Activated CD8-positive, alpha-beta memory T cell treated with anti-CD3 and anti-CD28 coated beads, Interleukin-2, amount 50 U/mL, for 48 hours (primary cell): ENCODE measurements at regions not wholly inside any gene's neighbourhood (a gene's known extent, or its start where the extent isn't known, plus 50 kb on each side); places are given as distances from the start of the nearest gene placed in this dataset.

Source experiments
- DNase-seq: peaks from one replicate; pipeline ENCODE4 v3.0.0-alpha.2; 2020

DNA sequence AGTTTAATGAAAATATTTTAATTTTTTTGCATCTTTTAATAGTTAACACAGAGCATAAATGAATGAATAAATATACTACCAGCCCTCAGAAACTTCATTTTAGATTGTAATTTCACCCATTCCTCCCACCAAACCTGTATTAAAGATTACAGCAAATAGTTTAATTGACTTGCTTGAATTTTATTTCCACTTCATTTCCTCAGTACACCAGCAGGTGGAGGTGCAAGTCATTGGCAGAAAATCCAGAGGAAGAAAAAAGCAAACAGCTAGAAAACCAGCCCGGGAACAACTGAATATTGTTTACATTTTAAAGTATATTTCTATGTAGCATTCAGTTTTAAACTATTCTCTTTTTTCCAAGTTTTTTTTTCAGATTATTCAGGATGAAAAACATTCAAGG lies 177.8 kb downstream of the OLFM4 start:
- DNase-seq: no peak

DNA sequence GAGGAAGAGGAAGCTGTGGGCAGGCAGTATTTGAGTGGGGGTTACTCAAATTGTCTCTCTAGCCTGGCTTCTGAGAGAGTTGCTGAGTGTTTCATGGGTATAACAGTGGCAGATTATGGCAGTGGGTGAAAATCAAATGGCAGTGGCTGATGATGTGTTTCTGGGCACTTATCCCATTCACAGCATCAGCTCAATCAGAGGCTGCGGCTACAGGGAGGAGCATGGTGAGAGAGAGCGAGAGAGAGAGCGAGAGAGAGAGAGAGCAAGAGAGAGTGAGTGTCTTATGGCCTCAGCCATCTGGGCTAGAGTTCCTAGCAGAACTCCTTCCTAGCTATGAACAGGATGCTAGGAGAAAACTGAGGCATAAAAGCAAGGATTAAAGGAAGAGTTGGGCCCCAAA lies 178.9 kb downstream of the OLFM4 start:
- DNase-seq: no peak

DNA sequence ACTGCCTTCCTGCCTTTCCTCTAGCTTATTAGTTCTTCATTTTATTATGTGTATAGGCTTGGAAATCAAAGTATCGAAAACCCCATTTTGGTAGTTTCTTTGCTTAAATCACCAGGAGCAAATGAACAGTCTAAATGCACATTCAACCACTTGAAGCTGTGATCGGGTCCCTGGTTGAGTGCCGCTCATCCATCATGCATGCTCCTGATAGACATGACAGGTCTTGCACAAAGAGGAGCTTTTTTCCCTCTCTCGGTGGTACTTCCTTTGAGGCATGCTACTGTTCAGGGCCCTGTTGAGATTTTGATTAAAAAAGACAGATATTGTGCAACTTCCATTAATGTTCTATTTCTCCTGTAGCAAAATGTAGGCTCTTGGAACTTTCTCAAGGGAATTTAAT lies 185.8 kb downstream of the OLFM4 start:
- no peak for DNase-seq

DNA sequence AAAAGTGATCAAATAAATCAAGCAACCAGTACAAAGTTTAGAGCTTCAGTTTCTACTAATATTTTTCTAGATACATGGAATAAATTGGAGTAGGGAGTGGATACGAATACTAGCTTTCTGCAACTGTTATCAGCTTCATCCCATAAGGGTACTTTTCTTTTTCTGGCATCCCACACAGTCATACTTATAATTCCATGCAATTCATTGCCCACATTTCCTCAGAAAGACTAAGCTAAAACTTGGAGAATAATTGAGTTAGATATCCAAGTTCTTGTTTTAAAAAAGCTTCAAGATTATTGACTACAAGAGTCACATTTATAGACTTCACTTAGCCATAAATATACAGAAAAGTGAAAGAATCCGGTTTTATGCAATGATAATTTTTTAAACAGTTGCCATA lies 186.9 kb downstream of the OLFM4 start:
- DNase-seq: no peak

DNA sequence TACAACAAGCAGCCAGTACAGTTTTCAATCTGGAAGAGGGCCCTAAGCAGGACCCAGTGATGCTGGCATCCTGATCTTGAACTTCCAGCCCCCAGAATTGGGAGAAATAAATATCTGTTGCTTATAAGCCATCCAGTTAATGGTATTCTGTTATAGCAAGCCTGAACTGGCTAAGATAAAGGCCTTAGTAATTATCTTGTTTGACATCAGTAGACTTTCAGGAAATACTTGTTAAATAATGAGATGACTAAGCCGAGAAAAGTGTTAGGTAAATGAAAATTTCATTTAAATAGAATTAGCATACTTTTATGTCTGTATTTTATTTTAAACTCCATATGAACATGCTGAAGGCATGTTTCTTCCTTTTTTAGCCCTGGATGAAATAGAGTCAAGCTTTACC lies 188.2 kb downstream of the OLFM4 start:
- DNase-seq: no peak

DNA sequence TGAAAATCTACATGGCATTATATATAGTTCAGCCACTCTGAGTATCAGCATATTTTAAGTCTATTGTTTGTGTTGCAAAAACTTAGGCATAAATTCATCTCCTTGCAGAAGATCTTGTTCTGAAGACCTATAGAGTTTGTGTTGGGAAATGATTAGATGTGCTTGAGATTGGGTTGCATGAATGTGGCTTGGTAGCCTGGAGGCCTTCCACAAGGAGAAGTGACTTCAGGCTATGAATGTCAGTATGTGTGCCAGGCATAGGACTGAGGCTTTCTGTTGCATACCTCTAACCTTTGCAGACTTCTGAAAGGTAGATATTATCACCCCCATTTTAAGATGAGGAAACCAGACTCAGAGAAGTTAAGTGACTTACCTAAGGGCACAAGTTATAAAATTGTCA lies 188.6 kb downstream of the OLFM4 start:
- no peak for DNase-seq

DNA sequence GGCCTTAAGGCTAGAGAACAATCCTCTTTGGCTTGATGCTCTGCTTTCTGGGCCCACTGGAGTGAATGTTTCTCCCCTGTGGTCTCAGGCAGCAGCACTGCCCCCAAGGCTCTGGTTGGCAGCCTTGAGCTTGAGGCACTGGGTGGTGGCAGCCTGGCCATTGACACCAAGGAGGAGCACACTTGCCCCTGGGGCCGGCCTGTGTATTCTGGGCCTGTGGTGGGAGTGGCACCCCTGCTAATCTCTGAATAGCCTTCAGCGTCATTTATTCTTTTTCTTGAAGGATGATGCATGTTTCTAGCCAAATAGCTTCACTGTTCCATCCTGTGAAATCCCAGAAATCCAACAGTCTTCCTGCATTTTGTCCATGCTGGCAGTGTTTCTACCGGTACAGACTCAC lies 191.4 kb downstream of the OLFM4 start:
- no peak for DNase-seq

DNA sequence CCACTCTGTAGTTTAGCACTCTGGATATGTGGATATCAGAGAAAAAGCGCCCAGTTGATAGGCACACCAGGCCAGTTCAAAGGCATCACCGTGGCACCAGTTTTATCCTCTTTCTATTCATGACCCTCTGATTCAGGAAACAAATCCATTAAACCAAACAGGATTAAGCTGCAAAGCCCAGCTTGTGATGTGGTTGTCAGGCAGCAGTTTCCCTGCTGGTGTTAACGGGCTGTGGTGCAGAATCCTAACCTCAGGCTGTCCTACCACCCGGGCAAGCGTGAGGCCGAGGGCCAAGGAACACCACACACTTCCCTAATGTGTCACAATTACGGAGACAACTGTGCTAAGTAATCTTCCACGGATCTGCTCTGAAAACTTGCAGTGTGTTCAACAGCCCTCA lies 209.1 kb downstream of the OLFM4 start:
- no peak for DNase-seq

DNA sequence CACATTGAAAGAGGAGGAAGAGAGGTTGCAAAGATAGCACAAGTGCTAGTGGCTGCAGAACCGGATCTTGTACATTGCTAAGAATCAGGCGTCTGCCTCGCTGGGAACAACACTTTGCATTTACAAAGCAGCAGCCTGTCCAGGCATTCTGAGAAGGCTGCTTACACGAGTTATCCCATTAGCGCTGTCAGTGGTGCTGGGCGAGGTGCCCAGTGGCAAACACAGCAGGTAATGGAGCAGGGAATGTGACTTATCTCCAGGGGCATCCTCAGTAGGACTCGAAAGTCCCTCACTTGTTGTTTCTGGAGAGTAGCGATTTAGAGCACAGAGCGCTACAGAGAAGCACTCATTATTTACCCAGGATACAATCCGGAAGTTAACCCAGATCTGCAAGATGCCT lies 209.6 kb downstream of the OLFM4 start:
- DNase-seq: no peak

DNA sequence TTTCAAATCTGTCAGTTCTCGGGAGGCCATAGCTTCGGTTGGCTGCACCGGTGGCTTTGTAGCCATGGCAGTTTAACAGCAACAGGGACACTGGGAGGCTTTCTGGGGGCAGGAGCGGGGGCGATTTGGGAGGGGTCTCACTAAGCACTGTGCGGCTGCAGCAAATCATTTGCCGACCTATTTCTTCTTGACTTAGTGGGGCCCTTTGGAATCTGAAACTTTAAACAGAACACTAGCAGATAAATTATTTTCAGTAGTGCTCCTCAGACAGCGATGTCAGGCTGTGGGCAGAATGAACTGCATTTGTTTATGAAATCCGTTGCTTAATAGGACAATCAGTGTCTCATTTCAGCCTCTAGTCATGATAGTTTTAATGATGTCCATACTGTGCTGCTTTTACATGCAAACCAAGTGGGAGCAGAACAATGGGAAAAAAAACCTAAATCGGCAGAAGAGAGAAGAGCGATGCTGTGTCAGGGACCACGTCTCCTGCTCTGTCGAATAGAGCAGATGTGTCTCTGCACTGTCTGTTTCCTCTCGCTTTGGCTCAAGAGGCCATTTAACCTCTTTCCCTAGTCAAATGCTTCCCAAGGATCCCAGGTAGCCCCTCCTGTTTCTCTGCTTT lies 211.9 kb downstream of the OLFM4 start:
- DNase-seq: no peak

DNA sequence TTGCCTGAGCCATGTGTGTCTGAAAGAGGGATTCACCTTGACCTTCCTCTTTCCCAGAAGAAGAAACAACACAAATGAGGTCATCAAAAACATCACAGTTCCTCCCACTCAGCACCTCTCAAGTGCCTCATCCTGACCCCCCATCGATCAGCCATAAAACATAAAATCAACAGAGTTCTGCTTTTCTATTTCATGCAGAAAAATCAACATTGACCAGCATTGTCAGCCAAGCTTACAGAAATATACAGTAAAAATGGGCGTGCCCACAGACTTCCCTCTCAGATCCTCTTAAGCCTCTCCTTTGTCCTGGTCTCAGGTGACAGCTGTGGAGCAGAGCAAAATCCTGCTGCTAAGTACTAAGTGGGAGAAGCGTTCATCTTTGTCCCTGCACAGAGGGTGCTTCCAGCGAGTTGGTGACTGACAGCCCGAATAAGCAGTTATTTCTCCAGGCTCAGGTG lies 213.3 kb downstream of the OLFM4 start:
- no peak for DNase-seq

DNA sequence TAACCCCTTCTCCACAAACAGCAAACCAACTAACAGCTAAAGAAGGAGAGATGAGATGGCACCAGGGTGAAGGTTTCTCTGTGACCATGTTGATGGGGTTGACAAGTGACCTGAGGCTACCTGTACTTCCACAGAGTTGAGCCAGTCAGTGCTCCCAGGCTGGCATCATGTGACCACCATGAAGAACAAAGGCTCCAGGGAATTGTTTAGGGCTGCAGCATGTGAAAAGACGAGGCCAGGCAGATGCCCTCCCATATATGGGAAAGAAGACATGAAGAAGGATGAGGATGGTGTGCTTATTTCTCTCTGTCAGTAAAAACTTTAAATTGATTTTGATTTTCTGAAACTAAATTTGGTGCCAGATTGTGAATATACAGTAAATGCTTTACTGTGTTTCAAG lies 220.6 kb downstream of the OLFM4 start:
- no peak for DNase-seq

DNA sequence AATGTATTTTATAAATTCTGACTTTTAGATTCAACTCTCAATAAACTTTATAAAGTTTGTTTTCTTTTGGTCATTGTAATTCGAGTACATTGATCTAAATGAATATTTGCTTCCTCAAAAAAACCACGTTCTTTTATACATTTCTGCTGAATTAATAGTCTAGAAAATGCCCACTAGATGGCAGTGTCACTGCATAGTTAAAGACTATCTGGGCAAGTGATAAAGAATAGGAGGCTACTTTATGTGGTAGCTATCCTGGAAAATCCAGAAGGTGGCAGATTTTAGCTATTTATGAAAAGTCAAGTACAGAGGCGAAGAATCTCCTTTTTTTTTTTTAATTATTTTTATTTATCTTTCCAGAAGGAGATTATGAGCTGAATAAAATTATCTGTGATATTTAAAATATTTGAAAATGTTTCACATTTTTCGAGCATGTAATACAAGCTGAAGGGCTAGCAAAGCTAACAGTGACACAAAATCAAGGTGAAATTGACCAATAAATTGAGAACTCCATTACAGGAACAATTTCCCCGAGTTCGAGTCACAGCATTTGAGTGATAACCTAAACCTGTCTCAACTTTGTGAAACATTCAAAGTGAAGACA lies 221.8 kb downstream of the OLFM4 start:
- no peak for DNase-seq

DNA sequence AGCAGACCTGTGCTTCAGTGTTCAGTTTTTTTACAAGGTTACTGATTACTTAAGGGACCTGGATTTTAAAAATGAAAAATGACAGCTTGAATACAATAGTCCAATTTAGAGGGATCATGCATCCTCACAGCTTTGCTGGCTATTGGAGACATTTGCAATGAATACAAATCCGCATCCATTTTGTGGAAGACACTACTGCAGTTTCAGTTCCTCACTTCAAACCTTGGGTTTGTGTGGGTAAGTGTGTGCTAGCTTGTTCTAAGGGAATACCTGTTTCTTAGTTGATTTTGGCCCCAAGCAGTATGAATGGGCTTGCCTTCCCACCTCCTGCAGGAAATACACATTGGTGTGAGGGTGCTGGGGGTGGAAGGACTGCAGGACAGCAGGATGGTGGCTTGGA lies 222.4 kb downstream of the OLFM4 start:
- no peak for DNase-seq

DNA sequence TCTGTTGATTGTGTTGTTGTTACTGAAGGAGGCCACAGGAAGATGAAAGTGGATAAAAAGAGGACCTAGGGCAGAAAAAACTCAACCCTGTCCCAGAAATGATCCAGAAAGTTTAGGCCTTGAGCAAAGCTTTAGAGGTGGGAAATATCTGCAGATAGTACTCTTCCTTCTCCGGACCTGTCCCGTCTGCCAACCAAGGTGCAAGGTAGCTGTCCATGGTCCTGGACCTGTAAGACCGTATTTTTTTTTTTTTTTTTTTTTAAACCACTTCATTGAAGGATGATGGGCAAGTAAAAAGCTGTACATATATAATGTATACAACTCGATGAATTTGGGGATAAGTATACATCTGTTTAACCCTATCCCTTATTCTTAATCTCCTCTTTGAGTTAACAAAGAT lies 225.9 kb downstream of the OLFM4 start:
- no peak for DNase-seq

DNA sequence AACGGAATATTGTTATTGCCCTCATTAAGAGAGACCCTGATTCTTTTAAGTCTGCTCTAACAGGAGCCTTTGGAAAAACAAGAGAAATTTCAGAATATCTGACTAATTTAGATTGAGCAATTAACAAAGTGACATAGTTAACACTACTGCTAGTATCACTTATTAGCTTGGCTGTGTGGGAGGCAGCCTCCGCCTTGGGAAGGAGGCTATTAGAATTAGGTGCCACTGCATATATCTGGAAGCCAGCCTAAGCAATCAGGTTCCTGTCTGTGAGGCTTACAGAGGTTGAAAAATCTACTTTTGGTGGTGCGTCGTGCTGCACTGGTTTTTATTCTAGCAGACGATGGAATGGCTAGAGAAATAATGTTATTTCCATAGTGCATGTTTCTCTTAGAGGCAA lies 227.2 kb downstream of the OLFM4 start:
- DNase-seq: no peak

DNA sequence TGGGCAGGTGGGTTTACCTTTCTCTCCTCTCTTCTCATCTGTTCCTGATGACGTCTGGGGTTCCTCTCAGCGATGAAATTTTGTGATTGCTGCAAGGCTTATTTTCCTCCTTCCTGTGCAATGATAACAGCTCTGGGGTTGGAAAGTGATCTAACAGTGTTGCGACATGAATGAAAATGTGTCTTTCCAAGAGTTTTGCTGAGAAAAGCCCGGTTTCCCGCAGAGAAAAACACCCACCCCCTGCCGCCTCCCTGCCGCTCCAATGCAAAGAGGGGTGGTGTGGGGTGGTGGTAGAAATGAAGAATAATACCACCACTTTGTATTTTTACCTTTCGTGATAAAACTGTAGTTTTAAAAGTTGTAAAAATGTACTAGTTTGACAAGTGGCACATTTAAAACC lies 232.0 kb downstream of the OLFM4 start:
- DNase-seq: no peak

DNA sequence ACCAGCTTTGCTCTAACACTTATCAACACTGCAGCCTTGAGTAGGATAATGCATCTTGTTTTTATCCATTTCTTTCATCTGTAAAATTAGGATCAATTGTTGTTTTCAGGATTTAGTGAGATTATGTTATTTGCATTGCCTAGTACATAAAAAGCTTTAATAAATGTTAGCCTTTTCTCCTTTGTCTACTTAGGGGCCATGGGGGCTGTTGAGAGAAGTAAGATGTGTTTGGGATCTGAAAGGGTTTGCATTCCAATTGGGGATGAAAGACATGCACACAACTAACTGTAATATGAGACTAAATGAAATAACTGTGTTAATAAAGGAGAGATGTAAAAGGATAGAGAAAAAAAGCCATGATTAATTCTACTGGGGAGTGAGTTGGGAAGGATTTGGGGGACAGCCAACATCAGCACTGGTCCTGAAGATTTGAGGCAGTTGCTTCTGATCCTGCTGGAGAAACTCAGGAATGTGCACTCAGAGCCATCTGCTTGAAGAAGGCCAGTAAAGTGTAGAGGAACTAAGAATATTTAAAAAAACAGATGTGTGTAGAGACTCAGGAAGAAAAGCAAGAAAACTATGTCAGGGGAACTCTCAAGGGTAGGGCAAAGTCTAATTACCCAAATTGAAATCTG lies 236.3 kb downstream of the OLFM4 start:
- no peak for DNase-seq

DNA sequence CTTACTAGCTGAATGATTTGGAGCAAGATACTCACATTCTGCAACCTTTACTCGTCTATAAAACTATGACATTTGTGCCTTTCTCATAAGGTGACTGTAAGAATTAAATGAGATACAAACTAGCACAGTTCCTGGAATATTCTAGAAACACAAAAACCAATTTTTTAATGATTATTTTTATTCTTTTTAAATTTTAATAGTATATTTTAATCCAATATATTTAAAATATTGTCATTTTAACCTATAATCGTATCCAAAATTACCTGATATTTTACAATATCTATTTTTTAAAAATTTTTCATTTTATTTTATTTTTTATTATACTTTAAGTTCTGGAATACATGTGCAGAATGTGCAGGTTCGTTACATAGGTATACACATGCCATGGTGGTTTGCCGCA lies 238.1 kb downstream of the OLFM4 start:
- DNase-seq: no peak

DNA sequence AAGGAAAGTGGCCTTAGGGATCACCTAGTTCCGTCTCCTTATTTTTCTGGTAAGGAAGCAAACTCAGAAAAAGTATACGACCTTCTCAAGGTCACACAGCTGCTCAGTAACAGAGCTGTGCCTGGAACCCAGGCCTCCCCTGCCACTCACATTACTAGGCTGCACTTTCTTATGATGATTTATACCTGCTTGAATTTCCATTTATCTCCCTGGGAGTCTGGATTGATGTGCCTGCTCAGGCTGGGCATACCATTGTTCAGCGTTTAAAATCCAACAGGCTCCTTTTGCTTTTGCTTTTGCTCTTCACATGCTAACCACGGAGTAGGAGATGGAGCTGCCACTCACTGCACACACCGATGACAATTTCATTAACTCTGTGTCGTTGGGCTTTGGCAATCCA lies 241.0 kb downstream of the OLFM4 start:
- no peak for DNase-seq

DNA sequence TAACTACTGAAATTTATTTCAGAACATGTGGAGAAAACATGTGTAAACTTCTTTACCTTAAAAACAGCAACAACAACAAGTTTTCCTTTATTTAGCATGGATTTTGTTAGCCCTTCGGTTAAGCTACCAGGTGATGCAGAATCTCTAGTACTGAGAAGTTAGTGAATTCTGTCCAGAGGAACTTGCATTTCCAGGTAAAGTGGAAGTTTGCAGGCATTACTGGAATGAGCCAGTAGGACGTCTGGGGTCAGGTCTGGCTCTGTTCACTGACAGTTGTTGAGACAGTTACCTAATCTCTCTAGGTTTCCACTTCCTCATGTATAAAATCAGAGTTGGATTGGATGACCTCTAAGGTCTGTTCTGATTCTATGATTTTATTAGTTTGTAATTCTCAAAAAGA lies 244.3 kb downstream of the OLFM4 start:
- no peak for DNase-seq

DNA sequence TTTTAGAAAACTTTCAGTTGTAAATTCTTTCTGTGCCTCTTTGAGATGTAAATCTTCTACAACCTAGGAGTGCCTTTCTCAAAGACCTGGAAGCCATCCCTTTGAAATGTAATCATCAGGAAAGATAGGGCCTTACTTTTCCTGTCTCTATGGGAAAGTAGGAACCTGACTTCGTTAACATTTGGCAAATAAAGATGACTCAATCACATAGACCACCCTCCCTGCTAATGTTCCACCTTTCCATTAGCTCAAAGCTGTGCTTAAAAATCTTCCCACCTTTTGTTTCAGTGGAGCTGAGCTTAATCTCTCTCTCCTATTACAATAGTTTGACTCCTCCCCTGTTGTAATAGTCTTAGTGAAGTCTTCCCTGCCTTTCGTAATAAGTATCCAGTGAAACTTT lies 247.7 kb downstream of the OLFM4 start:
- DNase-seq: no peak

DNA sequence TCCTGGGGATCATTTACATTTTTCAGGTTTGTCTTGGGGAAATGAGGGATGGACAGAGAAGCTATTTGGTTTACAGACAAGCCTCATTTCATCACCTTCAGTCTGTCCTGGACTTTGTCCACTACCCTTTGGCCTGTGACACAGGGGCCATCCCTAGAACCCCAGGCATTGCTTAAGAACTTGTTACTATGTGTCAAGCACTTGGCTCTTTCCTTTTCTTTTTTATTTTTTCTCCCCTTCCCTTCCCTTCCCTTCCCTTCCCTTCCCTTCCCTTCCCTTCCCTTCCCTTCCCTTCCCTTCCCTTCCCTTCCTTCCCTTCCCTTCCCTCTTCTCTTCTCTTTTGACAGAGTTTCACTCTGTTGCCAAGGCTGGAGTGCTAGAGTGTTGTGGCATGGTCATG lies 253.1 kb downstream of the OLFM4 start:
- no peak for DNase-seq

DNA sequence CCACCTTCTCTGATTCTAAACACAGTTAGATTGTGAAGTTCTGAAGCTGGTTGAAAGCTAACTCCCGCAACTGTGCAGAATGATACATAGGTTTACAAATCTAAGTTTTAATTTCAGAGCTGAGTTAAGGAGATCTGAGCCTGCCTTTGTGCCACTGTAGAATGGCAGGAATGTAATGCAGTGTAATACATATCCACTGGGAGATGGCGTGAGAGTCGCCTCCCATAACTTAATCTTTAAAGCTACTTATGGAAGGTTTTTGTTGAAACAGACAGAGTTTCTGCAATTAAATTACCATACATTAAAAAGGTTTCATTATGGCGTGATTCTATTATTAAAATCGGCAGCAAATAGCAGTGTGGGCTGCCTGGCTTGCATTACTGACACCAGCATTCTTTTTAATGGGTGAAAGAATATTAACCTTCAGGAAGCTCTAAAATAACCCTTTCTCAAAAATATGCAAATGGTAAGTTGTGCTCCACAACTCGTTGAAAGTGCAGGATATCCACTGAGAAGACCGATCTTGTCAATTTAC lies 257.4 kb downstream of the OLFM4 start:
- no peak for DNase-seq

DNA sequence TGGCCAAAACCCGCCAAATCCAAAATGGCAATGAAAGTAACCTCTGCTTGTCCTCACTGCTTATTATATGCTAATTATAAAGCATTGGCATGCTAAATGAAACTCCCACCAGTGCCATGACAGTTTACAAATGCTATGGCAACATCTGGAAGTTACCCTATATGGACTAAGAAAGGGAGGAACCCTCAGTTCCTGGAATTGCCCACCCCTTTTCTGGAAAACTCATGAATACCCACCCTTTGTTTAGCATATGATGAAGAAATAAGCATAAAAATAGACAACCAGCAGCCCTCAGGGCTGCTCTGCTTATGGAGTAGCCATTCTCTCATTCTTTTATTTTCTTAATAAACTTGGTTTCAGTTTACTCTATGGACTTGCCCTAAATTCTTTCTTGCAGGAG lies 269.8 kb downstream of the OLFM4 start:
- DNase-seq: no peak
